Activated naive CD4-positive, alpha-beta T cell treated with Interleukin-2 at 50 U/mL for 16 hours (primary cell): ENCODE measurements at regions not wholly inside any gene's neighbourhood (a gene's known extent, or its start where the extent isn't known, plus 50 kb on each side); places are given as distances from the start of the nearest gene placed in this dataset.
"Not testable (repeated sequence)": the region's sequence is repeated elsewhere in the genome, so short reads cannot be mapped to it uniquely, and the experiment has no call there.

Experiments used
- DNase-seq: peaks from one replicate; pipeline ENCODE4 v3.0.0-alpha.2; 2020

- DNase-seq, result no peak
These were observed 161.1 kb upstream of the CADM1 start for GRCh38 chr11:115665175-115665821.

GRCh38 chr11:115664313-115664712, 160.1 kb upstream of the CADM1 start:
- no peak for DNase-seq

GRCh38 chr11:115663790-115664189, 159.6 kb upstream of the CADM1 start:
- no peak for DNase-seq

- no peak for DNase-seq
These were observed 156.0 kb upstream of the CADM1 start for GRCh38 chr11:115660030-115660805.

- no peak for DNase-seq
These were observed 155.1 kb upstream of the CADM1 start for GRCh38 chr11:115659061-115659963.

GRCh38 chr11:115657586-115657985, 153.4 kb upstream of the CADM1 start:
- no peak for DNase-seq

- no peak for DNase-seq
These were observed 152.5 kb upstream of the CADM1 start for GRCh38 chr11:115656669-115657068.

- DNase-seq, result no peak
These were observed 151.8 kb upstream of the CADM1 start for GRCh38 chr11:115656041-115656440.

GRCh38 chr11:115654792-115655191, 150.6 kb upstream of the CADM1 start:
- no peak for DNase-seq

- no peak for DNase-seq
These were observed 149.7 kb upstream of the CADM1 start for GRCh38 chr11:115653926-115654325.

- no peak for DNase-seq
These were observed 148.9 kb upstream of the CADM1 start for GRCh38 chr11:115653076-115653475.

GRCh38 chr11:115652496-115652895, 148.3 kb upstream of the CADM1 start:
- DNase-seq, result no peak

- DNase-seq, result no peak
These were observed 147.9 kb upstream of the CADM1 start for GRCh38 chr11:115652094-115652493.

- DNase-seq, result no peak
These were observed 145.2 kb upstream of the CADM1 start for GRCh38 chr11:115649461-115649860.

GRCh38 chr11:115645631-115646317, 141.6 kb upstream of the CADM1 start:
- DNase-seq, result no peak

- DNase-seq, result no peak
These were observed 140.6 kb upstream of the CADM1 start for GRCh38 chr11:115644856-115645255.

- no peak for DNase-seq
These were observed 139.5 kb upstream of the CADM1 start for GRCh38 chr11:115643549-115644270.

GRCh38 chr11:115642660-115643059, 138.4 kb upstream of the CADM1 start:
- no peak for DNase-seq

GRCh38 chr11:115637599-115638241, 133.5 kb upstream of the CADM1 start:
- DNase-seq, result no peak

GRCh38 chr11:115636753-115637527, 132.7 kb upstream of the CADM1 start:
- DNase-seq, result no peak

- DNase-seq, result not testable (repeated sequence)
These were observed 129.8 kb upstream of the CADM1 start for GRCh38 chr11:115633977-115634376.
